T-helper 2 cell treated with Interferon-gamma antibody and Interleukin-4, amounts not matched to agents 5 μg/mL and 100 μg/mL, for 36 hours (primary cell): ENCODE measurements at regions not wholly inside any gene's neighbourhood (a gene's known extent, or its start where the extent isn't known, plus 50 kb on each side); places are given as distances from the start of the nearest gene placed in this dataset.

Source experiments
- DNase-seq: peaks from one replicate; pipeline ENCODE4 v3.0.0; 2021; ENCODE audit warnings: low spot score
- H3K27ac Mint-ChIP-seq: one replicate; pipeline ENCODE4 v1.8.0; 2021; ENCODE audit warnings: mild to moderate bottlenecking, mixed read lengths
- H3K27me3 Mint-ChIP-seq: one replicate; pipeline ENCODE4 v1.8.0; 2021; ENCODE audit warnings: low read depth, mixed read lengths
- H3K36me3 Mint-ChIP-seq: one replicate; pipeline ENCODE4 v1.8.0; 2021; ENCODE audit warnings: low read depth, mixed read lengths
- H3K4me1 Mint-ChIP-seq: one replicate; pipeline ENCODE4 v1.8.0; 2021; ENCODE audit warnings: low read depth, mixed read lengths
- H3K4me3 Mint-ChIP-seq: one replicate; pipeline ENCODE4 v1.8.0; 2022; ENCODE audit warnings: mild to moderate bottlenecking, moderate library complexity, mixed read lengths
- H3K9me3 Mint-ChIP-seq: one replicate; pipeline ENCODE4 v1.8.0; 2021; ENCODE audit warnings: mixed read lengths

GRCh38 chr12:90519285-90519684 is 435.7 kb downstream of the CCER1 start:
- H3K4me3 Mint-ChIP-seq: no peak overlapping the region
- DNase-seq: no peak
- H3K9me3 Mint-ChIP-seq: no peaks in the 10 kb centered on the region
- H3K27me3 Mint-ChIP-seq: no peaks in the 10 kb centered on the region
- no peak overlapping the region for H3K27ac Mint-ChIP-seq
- peaks cover 13% of the 10 kb centered on the region for H3K4me1 Mint-ChIP-seq
- no peaks in the 10 kb centered on the region for H3K36me3 Mint-ChIP-seq

DNA sequence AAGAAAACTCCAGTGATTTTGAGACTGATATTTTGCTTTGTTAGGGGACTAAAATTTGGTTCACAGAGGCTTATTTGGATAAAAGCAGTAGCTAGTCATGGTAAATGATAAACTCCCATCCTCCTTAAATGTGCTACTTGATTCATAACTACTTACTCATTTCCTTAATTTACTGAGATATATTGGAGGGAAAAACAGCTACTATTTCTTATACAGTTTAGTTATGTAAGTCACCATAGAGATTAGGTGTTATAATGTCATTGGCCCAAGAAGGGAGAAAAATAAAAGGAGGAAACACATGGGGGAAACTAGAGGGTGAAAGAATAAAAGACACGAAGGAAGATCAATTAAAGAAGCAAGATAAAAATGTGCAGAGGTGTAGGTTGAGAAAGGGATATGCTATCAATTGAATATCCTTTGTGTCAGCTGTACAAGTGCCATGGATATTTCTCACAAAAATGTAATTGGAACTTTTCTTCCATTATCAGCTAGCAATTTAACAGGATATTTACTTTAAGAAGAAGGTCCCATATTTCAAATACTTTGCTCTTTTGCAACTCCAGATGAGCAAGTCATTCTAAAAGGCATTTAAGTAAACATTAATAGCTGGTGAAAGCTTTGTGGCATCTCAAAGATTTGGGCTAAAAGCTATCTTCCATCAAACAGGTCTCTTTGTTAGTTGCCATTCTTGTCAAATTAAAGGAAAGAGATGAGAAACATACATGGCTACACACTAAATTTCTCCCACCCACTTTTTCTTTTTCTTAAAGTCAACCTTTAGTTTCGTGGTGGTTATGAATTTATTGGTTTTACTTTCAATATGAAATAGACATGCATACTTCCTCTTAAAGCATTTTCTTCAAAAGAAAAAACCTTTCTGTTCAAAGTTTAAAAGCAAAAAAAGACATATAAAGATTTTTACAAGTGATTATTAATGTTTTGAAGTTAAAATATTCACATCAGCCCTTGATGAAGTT is 439.5 kb downstream of the CCER1 start:
- Mint-ChIP-seq H3K36me3 (no peaks in the 10 kb centered on the region), H3K4me3 (peak overlapping the region; percentile 41), H3K27me3 (peaks cover 4% of the 10 kb centered on the region), H3K9me3 (no peaks in the 10 kb centered on the region), H3K4me1 (peaks cover 17% of the 10 kb centered on the region), H3K27ac (peak overlapping the region; percentile 19)
- DNase-seq: no peak

GRCh38 chr12:90514325-90514724 is 440.7 kb downstream of the CCER1 start:
- no peaks in the 10 kb centered on the region for H3K36me3 Mint-ChIP-seq
- H3K27ac Mint-ChIP-seq: no peak overlapping the region
- DNase-seq: no peak
- peaks cover 4% of the 10 kb centered on the region for H3K27me3 Mint-ChIP-seq
- H3K4me1 Mint-ChIP-seq: peaks cover 13% of the 10 kb centered on the region
- no peak overlapping the region for H3K4me3 Mint-ChIP-seq
- no peaks in the 10 kb centered on the region for H3K9me3 Mint-ChIP-seq

DNA sequence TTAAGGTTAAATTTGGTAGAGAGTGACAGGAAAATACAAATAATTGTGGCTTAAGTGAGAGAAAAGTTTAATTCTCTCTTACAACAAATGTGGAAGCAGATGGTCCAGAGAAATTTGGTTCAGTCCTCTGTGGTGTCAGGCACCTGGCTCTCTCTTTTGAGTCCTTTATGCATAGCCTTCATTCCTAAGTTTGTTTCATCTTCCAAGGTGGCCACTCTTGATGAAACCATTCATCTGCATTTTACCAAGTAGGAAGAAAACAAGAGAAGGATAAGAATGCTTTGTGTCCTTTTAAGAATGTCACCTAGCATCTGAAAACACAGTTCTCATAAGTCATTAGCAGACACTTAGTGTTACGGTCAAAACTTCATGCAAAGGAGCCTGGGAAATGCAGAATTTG is 442.5 kb downstream of the CCER1 start:
- Mint-ChIP-seq H3K27ac (no peak overlapping the region), H3K36me3 (no peaks in the 10 kb centered on the region), H3K9me3 (no peaks in the 10 kb centered on the region), H3K4me1 (peaks cover 11% of the 10 kb centered on the region), H3K4me3 (no peak overlapping the region), H3K27me3 (peaks cover 4% of the 10 kb centered on the region)
- no peak for DNase-seq

DNA sequence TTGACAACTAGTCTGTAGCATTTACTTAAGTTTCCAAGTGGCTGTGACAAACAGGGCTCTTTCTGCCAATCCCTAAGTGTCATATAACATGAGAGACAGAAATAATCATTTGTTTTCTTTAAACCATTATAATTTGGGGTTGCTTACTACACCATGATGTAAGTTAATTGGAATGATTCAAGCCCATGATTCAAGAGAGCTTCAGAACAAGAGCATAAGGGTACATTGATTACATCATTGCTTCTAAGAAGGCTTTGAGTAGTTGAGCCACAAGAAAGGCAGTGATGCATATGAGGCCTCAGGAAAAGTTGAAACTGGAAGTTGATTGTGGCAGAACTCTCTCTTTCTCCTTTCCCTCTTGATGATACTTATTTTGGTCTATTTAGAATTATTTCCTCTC is 444.0 kb downstream of the CCER1 start:
- no peak overlapping the region for H3K4me3 Mint-ChIP-seq
- no peak overlapping the region for H3K27ac Mint-ChIP-seq
- peaks cover 11% of the 10 kb centered on the region for H3K4me1 Mint-ChIP-seq
- H3K36me3 Mint-ChIP-seq: no peaks in the 10 kb centered on the region
- H3K27me3 Mint-ChIP-seq: peaks cover 4% of the 10 kb centered on the region
- no peak for DNase-seq
- no peaks in the 10 kb centered on the region for H3K9me3 Mint-ChIP-seq

- DNase-seq: no peak
- Mint-ChIP-seq H3K36me3 (no peaks in the 10 kb centered on the region), H3K27ac (no peak overlapping the region), H3K4me3 (no peak overlapping the region), H3K4me1 (no peaks in the 10 kb centered on the region), H3K9me3 (no peaks in the 10 kb centered on the region), H3K27me3 (no peaks in the 10 kb centered on the region)
These were observed 450.2 kb downstream of the CCER1 start for GRCh38 chr12:90504806-90505205.

GRCh38 chr12:90502070-90502469 is 452.9 kb downstream of the CCER1 start:
- Mint-ChIP-seq H3K4me1 (no peaks in the 10 kb centered on the region), H3K4me3 (no peak overlapping the region), H3K9me3 (no peaks in the 10 kb centered on the region), H3K27me3 (no peaks in the 10 kb centered on the region), H3K27ac (no peak overlapping the region), H3K36me3 (no peaks in the 10 kb centered on the region)
- DNase-seq: no peak

DNA sequence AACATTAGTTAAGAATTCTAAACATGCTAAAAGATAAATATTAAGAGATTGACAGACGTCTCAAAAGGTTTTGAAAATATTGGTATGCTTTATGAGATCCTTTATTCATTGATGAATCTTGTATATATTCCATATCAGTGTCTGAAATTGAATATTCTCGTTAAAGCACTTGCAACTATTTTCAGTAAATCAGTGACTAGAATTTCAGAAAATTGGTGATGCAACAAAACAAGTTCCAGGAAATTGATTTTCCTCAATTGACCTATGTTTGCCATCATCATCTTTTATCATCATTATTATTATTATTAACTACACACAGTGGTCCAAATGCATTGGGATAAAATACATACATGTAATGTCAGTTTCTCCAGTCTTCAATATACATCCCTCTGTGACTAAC is 453.6 kb downstream of the CCER1 start:
- no peak overlapping the region for H3K4me3 Mint-ChIP-seq
- no peak overlapping the region for H3K27ac Mint-ChIP-seq
- H3K9me3 Mint-ChIP-seq: no peaks in the 10 kb centered on the region
- H3K4me1 Mint-ChIP-seq: no peaks in the 10 kb centered on the region
- no peaks in the 10 kb centered on the region for H3K36me3 Mint-ChIP-seq
- DNase-seq: no peak
- no peaks in the 10 kb centered on the region for H3K27me3 Mint-ChIP-seq

- no peaks in the 10 kb centered on the region for H3K4me1 Mint-ChIP-seq
- DNase-seq: no peak
- H3K27me3 Mint-ChIP-seq: no peaks in the 10 kb centered on the region
- no peaks in the 10 kb centered on the region for H3K9me3 Mint-ChIP-seq
- no peak overlapping the region for H3K4me3 Mint-ChIP-seq
- H3K36me3 Mint-ChIP-seq: no peaks in the 10 kb centered on the region
- no peak overlapping the region for H3K27ac Mint-ChIP-seq
These were observed 455.2 kb downstream of the CCER1 start for GRCh38 chr12:90499795-90500194.

DNA sequence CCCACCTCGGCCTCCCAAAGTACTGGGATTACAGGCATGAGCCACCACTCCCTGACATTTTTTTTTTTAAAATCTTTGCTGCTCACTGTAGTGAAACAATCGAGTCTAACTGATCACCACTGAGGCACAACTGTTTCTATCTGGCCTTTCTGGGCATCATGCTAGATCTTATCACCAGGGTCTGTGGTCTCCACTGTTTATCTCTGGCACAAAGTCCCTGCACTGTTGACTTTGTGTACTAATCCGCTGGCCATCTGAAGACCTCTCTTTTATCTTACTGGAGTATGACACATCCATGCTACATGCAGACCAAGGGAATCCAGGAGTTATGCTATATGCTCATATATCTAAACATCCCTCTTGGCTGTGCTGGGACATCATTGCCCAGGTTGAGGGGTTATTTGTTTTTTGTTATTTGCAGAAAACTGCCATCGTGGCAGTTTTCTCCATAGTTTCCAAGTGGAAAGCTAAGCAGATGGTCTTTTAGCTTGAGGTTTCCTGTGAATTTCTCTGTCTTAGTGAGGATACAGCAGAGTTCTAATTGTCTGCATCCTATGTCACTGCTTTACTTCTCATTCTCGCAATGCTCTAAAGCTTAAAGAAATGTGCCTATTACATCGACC is 456.9 kb downstream of the CCER1 start:
- Mint-ChIP-seq H3K27ac (no peak overlapping the region), H3K36me3 (no peaks in the 10 kb centered on the region), H3K4me1 (no peaks in the 10 kb centered on the region), H3K27me3 (no peaks in the 10 kb centered on the region), H3K9me3 (no peaks in the 10 kb centered on the region), H3K4me3 (no peak overlapping the region)
- DNase-seq: no peak

- no peaks in the 10 kb centered on the region for H3K36me3 Mint-ChIP-seq
- no peaks in the 10 kb centered on the region for H3K4me1 Mint-ChIP-seq
These were observed 464.6 kb downstream of the CCER1 start for GRCh38 chr12:90490355-90490754.

GRCh38 chr12:90489141-90489540 is 465.8 kb downstream of the CCER1 start:
- H3K4me3 Mint-ChIP-seq: no peak overlapping the region
- no peaks in the 10 kb centered on the region for H3K4me1 Mint-ChIP-seq
- peaks cover 5% of the 10 kb centered on the region for H3K9me3 Mint-ChIP-seq
- DNase-seq: no peak
- H3K27ac Mint-ChIP-seq: no peak overlapping the region
- H3K36me3 Mint-ChIP-seq: no peaks in the 10 kb centered on the region
- H3K27me3 Mint-ChIP-seq: no peaks in the 10 kb centered on the region

More at GRCh38 chr12:90490355-90490754, 464.6 kb downstream of the CCER1 start:
- Mint-ChIP-seq H3K27me3 (no peaks in the 10 kb centered on the region), H3K9me3 (peaks cover 5% of the 10 kb centered on the region), H3K4me3 (no peak overlapping the region), H3K27ac (no peak overlapping the region)
- no peak for DNase-seq

DNA sequence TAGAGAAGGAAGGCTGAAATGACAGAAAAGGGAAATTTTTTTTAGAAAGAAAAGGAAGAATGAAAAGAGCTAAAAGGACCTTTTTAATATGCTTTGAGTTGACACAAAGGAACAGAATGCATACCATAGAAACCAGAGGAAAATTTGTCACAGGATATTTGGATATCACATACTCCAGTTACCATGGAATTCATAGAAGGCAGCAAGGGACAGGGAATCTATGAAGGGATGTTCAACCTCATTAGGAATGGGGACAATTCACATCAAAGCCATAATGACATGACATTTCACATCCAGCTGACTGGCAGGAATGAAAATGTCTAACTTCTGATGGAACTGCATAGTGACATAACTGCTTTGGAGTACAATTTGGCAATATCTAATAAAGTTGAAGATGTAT is 469.4 kb downstream of the CCER1 start:
- DNase-seq: no peak
- H3K4me3 Mint-ChIP-seq: no peak overlapping the region
- H3K27ac Mint-ChIP-seq: no peak overlapping the region
- H3K27me3 Mint-ChIP-seq: no peaks in the 10 kb centered on the region
- no peaks in the 10 kb centered on the region for H3K36me3 Mint-ChIP-seq
- no peaks in the 10 kb centered on the region for H3K9me3 Mint-ChIP-seq
- H3K4me1 Mint-ChIP-seq: no peaks in the 10 kb centered on the region

GRCh38 chr12:90484094-90484493 is 470.9 kb downstream of the CCER1 start:
- H3K9me3 Mint-ChIP-seq: no peaks in the 10 kb centered on the region
- no peaks in the 10 kb centered on the region for H3K27me3 Mint-ChIP-seq
- H3K27ac Mint-ChIP-seq: no peak overlapping the region
- no peak for DNase-seq
- no peak overlapping the region for H3K4me3 Mint-ChIP-seq
- H3K36me3 Mint-ChIP-seq: no peaks in the 10 kb centered on the region
- no peaks in the 10 kb centered on the region for H3K4me1 Mint-ChIP-seq
